Daoy (cell line): ENCODE measurements at regions not wholly inside any gene's neighbourhood (a gene's known extent, or its start where the extent isn't known, plus 50 kb on each side); places are given as distances from the start of the nearest gene placed in this dataset.
"Not testable (repeated sequence)": the region's sequence is repeated elsewhere in the genome, so short reads cannot be mapped to it uniquely, and the experiment has no call there.

Experiments used
- DNase-seq: peaks from one replicate; pipeline ENCODE4 v3.0.0-alpha.2; 2015; ENCODE audit warnings: low read depth

DNA sequence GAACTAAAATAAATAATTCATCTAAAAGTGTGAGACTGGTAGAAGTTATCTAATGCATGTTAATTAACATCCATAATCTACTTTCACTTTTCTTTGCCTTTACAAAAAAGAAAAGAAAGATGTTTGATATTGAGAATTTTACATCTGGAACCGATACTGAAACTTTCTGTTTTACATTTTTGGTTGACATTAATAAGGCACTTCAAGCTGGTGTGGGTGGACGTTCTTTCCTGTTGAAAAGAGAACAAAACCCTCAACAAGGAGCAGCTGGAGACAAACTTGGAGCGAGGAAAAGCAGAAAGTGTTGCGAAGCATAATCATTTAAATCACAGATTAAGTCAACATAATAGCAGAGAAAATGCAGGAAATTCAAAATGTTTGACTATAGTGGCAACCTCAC is 575.2 kb upstream of the ADGRB3 start:
- DNase-seq = no peak

DNA sequence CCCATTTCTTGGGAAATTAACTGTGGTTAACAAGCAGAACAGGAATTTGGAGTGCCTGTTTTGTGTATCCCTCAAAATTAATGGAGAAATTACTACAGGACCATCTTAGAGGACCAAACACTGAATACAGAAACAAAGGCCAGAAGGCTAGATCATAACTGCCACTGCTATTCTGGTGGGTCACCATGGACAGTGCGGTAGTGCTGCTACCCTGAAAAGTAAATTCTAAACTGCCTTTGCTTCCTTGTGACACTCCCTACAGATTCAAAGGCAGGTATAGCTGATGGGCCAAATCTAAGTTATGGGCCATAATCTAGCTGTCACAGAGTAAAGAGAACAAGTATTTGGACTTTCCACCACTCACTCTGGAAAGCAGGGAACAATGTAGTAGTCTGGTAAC is 575.8 kb upstream of the ADGRB3 start:
- no peak for DNase-seq

DNA sequence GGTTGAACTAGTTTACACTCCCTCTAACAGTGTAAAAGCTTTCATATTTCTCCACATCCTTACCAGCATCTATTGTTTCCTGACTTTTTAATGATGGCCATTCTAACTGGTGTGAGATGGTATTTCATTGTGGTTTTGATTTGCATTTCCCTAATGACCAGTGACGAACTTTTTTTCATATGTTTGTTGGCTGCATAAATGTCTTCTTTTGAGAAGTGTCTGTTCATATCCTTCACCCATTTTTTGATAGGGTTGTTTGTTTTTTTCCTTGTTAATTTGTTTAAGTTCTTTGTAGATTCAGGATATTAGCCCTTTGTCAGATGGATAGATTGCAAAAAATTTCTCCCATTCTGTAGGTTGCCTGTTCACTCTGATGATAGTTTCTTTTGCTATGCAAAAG is 578.5 kb upstream of the ADGRB3 start:
- not testable (repeated sequence) for DNase-seq

DNA sequence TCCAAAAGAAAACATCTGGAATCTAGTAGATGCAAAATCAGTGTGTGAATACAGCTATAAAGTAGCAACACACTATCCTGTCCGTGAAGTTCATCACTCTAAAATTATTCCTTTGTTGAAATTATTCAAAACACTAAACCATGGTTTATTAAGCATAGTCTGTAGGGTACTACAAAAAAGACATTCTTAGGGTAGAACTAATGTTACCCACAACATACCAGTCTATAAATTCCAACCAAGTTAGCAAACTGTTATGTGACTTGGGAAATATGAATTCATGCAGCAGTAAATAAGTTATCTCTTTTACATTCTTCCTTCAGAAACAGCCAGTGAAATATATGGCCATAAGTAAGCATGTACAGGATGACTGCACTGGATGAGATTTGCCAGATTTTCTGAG is 580.3 kb upstream of the ADGRB3 start:
- DNase-seq = no peak

DNA sequence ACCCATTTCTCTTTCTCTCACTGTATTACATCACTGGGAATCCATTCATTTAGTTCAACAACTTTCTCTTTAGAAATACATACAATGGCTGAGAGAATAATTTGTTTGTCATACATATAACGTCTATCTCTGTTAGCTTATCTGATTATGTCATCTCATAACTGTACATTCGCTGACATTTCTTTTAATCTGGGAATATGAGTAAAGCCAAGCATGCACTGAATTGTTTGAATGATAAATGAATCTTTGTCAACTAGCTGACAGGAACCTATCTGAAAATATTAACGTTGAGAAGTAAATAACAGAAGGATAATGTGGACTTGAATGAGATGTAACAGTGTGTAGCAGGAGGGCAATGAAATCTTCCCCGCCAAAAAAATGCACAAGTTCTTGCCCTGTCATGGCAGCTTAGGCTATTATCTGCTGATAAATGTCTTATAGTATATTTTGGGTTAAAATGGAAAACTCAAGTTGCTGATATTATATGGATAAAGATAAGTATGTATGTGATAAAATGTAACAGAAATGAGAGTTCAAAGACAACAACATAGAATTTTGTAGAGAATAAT is 581.2 kb upstream of the ADGRB3 start:
- DNase-seq = no peak

DNA sequence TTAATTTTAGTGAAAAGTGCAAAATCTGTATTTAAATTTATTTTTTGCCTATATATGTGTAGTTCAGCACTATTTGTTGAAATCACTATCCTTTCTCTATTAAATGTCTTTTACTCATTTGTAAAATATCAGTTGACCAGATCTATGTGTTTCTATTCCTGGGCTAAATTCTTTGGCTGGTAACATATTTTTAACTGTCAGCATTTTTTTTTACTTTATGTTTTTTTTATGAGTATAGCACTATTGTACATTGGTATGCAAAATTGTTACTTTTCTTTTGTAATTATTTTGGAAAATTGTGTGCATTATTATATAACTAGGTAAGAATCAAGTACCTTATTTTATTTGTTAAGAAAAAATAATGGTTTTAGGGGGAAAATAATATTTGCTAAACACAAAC is 582.8 kb upstream of the ADGRB3 start:
- no peak for DNase-seq

DNA sequence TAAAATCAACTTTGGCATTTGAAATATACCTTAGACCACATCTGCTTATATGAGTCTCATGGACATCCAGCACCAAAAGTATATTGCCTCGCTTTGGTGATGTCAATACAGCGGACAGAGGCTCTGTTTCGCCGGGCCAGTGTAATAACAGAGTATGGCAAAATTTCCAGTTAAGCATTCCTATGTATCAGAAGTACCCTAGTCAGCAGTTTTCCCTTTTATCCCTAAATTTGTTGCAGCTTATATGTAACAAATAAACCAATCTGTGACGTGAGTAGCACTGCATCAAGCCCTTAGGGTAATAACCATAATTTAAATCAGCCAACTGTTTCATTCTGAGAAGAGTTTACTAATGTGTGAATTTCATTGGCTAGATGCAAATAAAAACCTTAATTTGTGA is 585.5 kb upstream of the ADGRB3 start:
- no peak for DNase-seq

DNA sequence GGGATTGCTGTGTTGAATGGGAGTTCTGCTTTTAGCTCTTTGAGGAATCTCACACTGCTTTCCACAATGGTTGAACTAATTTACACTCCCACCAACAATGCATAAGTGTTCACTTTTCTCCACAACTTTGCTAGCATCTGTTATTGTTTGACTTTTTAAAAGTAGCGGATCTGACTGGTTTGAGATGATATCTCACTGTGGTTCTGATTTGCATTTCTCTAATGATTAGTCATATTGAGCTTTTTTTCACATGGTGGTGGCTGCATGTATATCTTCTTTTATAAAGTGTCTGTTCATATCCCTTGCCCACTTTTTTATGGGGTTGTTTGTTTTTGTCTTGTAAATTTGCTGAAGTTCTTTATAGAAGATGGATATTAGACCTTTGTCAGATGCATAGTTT is 588.3 kb upstream of the ADGRB3 start:
- DNase-seq = no peak

DNA sequence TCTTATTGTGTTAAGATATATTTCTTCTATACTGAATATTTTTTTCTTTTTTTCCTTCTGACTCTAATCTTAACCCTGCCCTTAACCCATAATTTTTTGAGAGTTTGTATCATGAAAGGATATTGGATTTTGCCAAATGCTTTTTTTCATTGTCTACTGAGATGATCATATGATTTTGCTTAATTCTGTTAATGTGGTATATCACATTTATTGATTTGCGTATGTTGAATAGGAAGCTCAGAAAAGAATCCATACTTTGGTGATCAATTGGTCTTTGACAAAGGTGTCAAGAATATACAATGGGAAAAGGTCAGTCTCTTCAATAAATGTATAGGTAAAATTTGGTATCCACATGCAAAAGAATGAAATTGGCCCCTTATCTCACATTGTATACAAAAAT is 588.8 kb upstream of the ADGRB3 start:
- no peak for DNase-seq

DNA sequence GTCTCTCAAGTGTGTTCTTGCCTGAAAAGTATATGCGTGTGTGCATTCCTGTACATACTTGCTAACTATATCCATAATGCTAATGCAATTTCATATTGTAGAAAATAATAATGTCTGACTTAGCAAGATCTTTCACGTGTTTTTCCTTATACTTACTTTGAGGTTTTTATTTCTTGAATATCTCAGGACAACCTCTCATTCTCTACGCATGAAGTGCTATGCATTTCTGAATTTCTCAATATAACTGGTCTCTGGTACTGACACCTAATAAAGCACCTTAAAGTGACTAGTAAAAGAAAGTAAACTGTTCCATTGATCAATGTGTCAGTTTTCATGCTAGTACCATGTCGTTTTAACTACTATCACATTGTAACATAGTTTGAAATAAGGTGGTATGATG is 589.9 kb upstream of the ADGRB3 start:
- no peak for DNase-seq

DNA sequence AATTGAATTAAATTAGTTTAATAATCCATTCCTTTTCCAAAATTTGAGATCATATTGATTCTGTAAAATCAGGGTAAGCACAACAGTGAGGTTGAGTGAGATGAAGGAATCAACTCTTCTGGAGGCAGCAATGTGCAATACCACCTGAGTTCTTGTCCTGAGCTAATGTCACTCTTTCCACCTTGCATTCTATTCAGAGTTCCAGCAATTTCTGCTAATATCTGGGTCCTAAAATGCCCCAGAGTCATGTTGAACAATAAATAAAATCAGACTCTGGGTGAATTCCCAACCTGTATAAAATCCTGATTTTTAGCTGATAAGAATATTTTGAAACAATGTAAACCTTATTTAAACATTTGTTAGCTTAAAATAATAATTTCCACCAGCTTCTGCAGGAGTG is 590.8 kb upstream of the ADGRB3 start:
- DNase-seq = no peak

DNA sequence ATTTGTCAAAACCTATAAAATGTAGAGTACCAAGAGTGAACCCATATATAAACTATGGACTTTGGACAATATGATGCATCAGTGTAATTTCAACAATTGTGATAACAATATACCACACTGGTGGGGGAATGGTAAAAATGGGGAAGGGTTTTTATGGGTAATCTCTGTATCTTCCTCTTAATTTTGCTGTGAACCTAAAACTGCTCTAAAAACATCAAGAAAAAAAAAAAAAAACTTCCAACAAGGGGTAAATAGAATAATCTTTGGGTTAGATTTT is 592.0 kb upstream of the ADGRB3 start:
- DNase-seq = no peak

DNA sequence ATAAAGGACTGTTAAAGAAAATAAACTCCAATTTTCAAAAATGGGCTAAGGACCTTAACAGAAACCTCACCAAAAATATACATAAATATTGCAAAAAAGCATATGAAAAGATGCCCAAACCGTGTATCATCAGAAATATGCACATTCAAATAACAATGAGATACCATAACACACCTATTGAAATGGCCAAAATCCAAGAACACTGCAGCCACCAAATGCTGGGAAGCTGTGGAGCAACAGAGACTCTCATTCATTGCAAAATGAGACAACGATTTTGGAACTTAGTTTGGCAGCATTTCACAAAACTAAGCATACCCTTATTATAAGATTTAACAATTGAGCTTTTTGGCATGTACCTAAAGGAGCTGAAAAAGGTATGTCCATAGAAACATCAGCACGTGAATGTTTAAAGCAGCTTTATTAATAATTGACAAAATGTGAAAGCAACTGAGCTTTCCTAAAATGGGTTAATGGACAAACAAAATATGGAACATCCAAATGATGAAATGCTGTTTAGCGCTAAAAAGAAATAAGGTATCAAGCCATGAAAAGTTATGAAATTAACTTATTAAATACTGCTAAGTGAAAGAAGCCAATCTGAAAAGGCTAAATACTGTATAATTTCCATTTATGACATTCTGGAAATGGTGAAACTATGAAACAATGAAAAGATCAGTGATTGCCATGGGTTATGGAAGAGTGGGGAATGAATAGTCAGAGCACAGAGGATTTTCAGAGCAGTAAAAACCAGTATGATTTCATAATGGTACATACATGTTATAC is 592.6 kb upstream of the ADGRB3 start:
- no peak for DNase-seq

DNA sequence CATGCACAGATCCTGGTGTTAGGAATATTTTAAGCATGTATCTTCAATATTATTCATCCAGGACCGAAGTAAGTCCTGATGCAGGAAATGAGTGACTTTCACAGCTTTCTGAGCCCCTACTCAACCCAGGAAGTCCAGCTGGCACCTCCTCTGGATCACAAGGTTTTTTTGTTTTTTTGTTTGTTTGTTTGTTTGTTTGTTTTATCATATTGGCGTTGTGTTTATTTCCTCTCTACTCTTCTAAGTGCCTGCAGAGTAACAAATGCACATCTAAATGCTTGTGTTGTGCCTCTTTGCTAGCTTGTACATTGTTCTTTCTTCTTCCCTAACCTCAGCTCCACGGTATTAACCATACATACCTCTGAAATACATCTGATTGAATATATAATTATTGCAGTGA is 594.3 kb upstream of the ADGRB3 start:
- DNase-seq = no peak

DNA sequence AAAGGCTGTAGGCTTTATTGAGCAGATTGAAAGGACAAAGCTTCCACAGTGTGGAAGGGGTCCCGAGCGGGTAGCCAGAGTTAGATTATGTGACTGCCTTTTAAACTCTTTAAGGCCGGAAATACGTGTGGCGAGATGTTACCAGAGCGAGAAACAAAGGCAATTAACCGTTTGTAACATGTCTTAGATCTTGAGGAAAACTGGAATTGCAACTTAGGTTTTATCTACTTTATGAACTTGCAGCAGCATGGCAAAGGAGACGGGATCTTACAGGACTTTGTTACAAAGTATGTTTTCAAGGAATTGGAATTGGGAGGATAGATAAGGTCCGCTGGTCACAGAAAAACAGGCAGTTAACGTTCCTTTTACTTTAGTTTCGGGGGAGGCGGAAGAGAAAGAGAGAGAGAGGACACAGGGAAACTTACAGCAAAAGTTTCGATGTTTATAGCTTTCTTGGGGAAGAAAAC is 594.7 kb upstream of the ADGRB3 start:
- no peak for DNase-seq

DNA sequence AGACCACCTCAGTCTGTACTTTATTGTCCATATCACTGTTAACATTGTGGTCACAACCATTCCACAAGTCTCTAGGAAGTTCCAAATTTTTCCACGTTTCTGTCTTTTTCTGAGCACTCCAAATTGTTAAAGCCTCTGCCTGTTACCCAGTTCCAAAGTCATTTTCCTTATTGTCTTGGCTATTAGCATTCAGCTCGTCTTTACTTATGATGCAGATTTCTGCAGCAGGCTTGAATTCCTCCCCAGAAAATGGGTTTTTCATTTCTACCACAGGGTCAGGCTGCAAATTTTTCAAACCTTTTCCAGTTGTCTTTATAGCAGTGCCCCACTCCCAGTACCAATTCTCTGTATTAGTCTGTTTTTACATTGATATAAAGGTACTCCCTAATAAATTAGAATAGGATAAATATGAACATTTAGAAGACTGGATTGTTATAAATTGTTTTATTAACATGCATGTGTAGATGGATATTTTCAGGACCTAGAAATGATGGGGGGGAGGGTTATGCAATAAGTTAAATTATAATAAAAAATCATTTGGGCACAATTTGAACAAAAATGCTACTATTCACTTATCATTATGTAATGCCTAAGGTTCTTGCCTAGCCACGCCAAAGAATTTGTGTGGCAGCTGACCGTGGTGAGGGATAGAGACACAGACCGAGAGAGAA is 595.3 kb upstream of the ADGRB3 start:
- no peak for DNase-seq

DNA sequence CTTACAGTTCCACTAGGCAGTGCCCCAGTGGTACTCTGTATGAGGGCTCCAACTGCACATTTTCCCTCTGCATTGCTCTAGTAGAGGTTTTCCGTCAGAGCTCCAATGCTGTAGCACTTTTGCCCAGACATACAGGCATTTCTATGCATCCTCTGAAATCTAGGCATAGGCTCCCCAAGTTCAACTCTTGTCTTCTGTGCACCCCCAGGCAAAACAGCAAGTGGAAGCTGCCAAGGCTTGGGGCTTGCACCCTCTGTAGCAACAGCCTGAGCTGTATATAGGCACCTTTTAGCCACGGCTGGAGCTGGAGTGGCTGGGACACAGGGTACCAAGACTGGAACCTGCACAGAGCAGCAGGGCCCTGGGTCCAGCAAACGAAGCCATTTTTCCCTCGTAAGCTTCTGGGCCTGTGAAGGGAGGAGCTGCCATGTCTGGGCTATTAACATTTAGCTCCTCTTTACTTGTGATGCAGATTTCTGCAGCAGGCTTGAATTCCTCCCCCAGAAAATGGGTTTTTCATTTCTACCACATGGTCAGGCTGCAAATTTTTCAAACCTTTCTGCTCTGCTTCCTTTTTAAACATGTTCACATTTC is 596.2 kb upstream of the ADGRB3 start:
- no peak for DNase-seq

DNA sequence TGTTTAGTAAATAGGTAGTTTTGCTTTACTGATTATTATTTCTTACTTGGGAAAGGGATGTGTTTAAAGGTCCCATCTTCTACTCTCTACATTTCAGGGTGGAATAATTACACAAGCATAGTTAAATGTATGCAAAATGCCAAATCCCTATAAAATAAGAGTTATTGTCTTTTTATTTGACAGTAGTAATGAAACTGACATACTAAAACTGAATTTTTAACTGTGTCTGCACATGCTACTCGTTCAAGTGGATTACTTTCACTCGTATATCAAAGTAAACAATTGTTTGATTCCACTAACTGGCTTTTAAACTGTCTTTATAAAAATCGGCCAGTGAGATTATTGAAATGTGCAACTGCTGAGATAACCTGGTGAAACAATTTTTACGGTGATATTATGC is 602.9 kb upstream of the ADGRB3 start:
- no peak for DNase-seq

DNA sequence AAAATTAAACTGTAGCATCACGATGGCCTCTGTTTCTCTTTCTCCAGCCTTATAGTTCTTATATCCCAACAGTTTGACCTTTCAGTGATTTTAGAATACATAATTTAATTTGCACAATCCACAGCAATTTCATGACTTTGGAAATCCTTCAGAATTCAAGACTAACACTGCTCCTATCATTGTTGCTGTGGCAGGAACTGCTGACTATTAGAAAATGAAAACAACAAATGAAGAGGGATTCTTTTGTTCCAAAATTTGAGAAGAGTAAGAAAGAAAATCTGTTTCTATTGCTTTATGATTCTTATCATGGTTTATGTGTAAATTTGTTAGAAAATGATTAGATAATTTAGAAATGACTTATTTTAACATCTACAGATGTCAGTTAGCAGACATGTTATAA is 604.0 kb upstream of the ADGRB3 start:
- no peak for DNase-seq

DNA sequence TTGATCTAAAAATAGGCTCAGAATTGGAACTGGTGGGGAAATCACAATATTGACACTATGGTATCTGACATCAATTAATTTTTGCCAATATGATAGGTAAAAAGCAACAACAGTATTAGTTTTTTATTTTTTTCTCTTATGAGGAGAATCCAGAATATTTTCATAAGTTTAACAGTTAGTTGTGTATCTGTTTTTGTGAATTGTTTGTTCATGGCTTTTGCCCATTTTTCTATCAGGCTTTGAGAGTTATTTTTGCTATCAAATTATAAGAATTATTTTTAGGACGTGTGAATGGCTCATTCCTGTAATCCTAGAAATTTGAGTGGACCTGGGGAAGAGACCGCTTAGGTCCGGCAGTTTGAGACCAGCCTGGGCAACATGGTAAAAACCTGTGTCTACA is 608.6 kb upstream of the ADGRB3 start:
- DNase-seq = no peak

DNA sequence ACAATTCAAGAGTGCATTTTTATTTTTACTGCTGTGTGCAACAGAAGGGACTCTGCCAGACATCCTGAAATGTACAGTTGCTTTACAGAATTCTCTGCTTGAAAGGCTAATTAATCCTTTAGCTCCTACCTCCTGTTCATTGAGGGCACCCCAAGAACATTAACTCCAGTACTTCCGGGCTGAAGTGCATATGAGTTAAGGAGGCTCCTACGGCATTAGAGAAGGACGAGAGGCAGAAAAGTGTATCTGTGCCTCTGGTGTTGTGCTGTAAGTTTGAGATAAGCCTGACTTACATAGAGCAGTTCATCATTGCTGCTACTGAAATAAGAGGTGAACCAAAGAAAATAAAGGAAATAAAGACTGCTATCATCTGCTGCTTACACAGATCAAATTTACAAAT is 609.3 kb upstream of the ADGRB3 start:
- DNase-seq = no peak

DNA sequence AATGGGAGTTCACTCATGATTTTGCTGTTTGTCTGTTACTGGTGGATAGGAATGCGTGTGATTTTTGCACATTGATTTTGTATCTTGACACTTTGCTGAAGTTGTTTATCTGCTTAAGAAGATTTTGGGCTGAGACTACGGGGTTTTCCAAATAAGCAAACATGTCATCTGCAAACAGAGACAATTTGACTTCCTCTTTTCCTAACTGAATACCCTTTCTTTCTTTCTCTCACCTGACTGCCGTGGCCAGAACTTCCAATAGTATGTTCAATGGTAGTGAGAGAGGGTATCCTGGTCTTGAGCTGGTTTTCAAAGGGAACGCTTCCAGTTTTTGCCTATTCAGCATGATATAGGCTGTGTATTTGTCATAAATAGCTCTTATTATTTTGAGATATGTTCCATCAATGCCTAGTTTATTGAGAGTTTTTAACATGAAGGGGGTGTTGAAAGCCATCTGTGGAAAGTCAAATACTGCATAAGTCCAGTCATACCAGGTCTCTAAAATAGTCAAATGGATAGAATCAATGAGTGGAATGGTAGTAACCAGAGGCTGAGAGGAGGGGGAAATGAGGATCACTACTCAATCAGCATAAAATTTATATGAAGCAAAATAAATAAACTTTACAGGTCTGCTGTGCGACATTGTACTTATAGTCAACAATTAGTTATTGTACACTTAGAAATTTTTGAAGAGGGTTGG is 610.4 kb upstream of the ADGRB3 start:
- no peak for DNase-seq

DNA sequence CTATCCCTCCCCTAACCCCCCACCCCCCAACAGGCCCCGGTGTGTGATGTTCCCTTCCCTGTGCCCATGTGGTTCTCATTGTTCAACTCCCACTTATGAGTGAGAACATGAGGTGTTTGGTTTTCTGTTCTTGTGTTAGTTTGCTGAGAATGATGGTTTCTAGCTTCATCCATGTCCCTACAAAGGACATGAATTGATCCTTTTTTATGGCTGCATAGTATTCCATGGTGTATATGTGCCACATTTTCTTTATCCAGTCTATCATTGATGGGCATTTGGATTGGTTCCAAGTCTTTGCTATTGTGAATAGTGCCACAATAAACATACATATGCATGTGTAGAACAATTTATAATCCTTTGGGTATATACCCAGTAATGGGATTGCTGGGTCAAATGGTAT is 612.1 kb upstream of the ADGRB3 start:
- DNase-seq = not testable (repeated sequence)
